MM.1S (cell line): ENCODE measurements at regions not wholly inside any gene's neighbourhood (a gene's known extent, or its start where the extent isn't known, plus 50 kb on each side); places are given as distances from the start of the nearest gene placed in this dataset.

ENCODE experiments used
- DNase-seq: peaks from one replicate; pipeline ENCODE4 v3.0.0-alpha.2; 2015
- H2AFZ ChIP-seq: fragments of 300-600 bp; sonication (generic); 2 replicates; pipeline ENCODE4 v1.6.0; 2016; ENCODE audit warnings: antibody characterized with exemption, low read length
- H3F3A ChIP-seq: fragments of 300-600 bp; sonication (generic); 2 replicates; pipeline ENCODE4 v1.6.1; 2016; ENCODE audit warnings: mild to moderate bottlenecking, antibody characterized with exemption, low read length, moderate library complexity, mixed read lengths; ENCODE audit not compliant: insufficient read depth
- H3K27ac ChIP-seq: fragments of 300-600 bp; sonication (generic); 2 replicates; pipeline ENCODE4 v1.5.1; 2016; ENCODE audit warnings: mild to moderate bottlenecking, low read length
- H3K27me3 ChIP-seq: fragments of 300-600 bp; sonication (generic); replicated peaks from 2 replicates; pipeline ENCODE4 v1.6.0; 2016; ENCODE audit warnings: low read length; ENCODE audit not compliant: insufficient read depth
- H3K36me3 ChIP-seq: fragments of 300-600 bp; sonication (generic); replicated peaks from 2 replicates; pipeline ENCODE4 v1.6.1; 2016; ENCODE audit warnings: mild to moderate bottlenecking, low read length, mixed read lengths; ENCODE audit not compliant: insufficient read depth
- H3K4me1 ChIP-seq: fragments of 300-600 bp; sonication (generic); 2 replicates; pipeline ENCODE4 v1.6.1; 2016; ENCODE audit warnings: low read length, mixed read lengths
- H3K4me2 ChIP-seq: fragments of 300-600 bp; sonication (generic); 2 replicates; pipeline ENCODE4 v1.6.0; 2016; ENCODE audit warnings: low read depth, low read length
- H3K4me3 ChIP-seq: fragments of 300-600 bp; sonication (generic); 2 replicates; pipeline ENCODE4 v1.5.1; 2016; ENCODE audit warnings: low read length, mixed read lengths
- H3K79me2 ChIP-seq: fragments of 300-600 bp; sonication (generic); 2 replicates; pipeline ENCODE4 v1.6.1; 2016; ENCODE audit warnings: mixed run types, low read length, mixed read lengths
- H3K9ac ChIP-seq: fragments of 300-600 bp; sonication (generic); 2 replicates; pipeline ENCODE4 v1.6.1; 2016; ENCODE audit warnings: low read length, mixed read lengths
- H3K9me2 ChIP-seq: fragments of 300-600 bp; sonication (generic); replicated peaks from 2 replicates; pipeline ENCODE4 v1.6.1; 2016; ENCODE audit warnings: mild to moderate bottlenecking, low read length, mixed read lengths; ENCODE audit not compliant: insufficient read depth
- H3K9me3 ChIP-seq: fragments of 300-600 bp; sonication (generic); replicated peaks from 2 replicates; pipeline ENCODE4 v1.6.1; 2016; ENCODE audit warnings: mild to moderate bottlenecking, low read length, mixed read lengths; ENCODE audit not compliant: insufficient read depth
- H4K20me1 ChIP-seq: fragments of 300-600 bp; sonication (generic); 2 replicates; pipeline ENCODE4 v1.6.1; 2016; ENCODE audit warnings: mild to moderate bottlenecking, low read length, moderate library complexity, mixed read lengths; ENCODE audit not compliant: insufficient read depth
- EZH2 ChIP-seq: fragments of 300-600 bp; sonication (generic); optimal IDR thresholded peaks from 2 replicates; pipeline ENCODE3; 2017; ENCODE audit warnings: low read depth, mild to moderate bottlenecking, antibody characterized with exemption, low read length, mixed read lengths
- EZH2phosphoT487 ChIP-seq: fragments of 300-600 bp; sonication (generic); IDR thresholded peaks from 2 replicates; pipeline ENCODE4 v1.6.1; 2018; ENCODE audit warnings: antibody characterized with exemption, low read length
- TF ChIP-seq, protein P1 (sequence below): fragments of 300-600 bp; sonication (generic); IDR thresholded peaks from 2 replicates; pipeline ENCODE4 v1.5.1; 2016; ENCODE audit warnings: antibody characterized with exemption, low read length, mixed read lengths

DNA sequence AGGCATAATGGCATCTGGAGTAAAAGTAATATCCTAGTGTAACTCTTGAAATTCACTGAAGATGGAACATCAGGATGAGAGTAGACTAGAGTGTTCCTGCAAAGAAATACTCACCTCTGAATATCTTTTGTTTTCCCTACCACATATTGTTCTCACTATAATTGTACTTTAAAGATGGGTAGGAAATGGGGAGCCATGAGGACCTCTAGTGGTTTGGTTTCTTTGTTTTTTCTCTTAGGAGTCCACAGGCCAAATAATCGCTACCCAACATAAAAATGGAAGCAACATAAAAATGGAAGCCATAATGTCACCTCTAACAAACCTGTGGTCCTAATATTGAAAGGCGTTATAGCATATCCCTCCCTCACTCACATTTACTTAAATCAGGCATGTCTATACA, 2375.8 kb downstream of the MAT2B start:
- no peaks in the 10 kb centered on the region for H3K9me3 ChIP-seq
- H3K79me2 ChIP-seq = no peaks in the 10 kb centered on the region
- no peak overlapping the region for H3K4me2 ChIP-seq
- no peaks in the 10 kb centered on the region for H3K36me3 ChIP-seq
- no peak overlapping the region for H2AFZ ChIP-seq
- no peaks in the 10 kb centered on the region for H3K9me2 ChIP-seq
- H3K9ac ChIP-seq = no peak overlapping the region
- no peaks in the 10 kb centered on the region for H4K20me1 ChIP-seq
- H3K4me3 ChIP-seq = no peak overlapping the region
- H3F3A ChIP-seq = no peaks in the 10 kb centered on the region
- peak; percentile 14 for DNase-seq
- H3K4me1 ChIP-seq = peaks cover 10% of the 10 kb centered on the region
- no peaks in the 10 kb centered on the region for H3K27me3 ChIP-seq
- no peak overlapping the region for H3K27ac ChIP-seq
- TF ChIP-seq, protein P1, sequence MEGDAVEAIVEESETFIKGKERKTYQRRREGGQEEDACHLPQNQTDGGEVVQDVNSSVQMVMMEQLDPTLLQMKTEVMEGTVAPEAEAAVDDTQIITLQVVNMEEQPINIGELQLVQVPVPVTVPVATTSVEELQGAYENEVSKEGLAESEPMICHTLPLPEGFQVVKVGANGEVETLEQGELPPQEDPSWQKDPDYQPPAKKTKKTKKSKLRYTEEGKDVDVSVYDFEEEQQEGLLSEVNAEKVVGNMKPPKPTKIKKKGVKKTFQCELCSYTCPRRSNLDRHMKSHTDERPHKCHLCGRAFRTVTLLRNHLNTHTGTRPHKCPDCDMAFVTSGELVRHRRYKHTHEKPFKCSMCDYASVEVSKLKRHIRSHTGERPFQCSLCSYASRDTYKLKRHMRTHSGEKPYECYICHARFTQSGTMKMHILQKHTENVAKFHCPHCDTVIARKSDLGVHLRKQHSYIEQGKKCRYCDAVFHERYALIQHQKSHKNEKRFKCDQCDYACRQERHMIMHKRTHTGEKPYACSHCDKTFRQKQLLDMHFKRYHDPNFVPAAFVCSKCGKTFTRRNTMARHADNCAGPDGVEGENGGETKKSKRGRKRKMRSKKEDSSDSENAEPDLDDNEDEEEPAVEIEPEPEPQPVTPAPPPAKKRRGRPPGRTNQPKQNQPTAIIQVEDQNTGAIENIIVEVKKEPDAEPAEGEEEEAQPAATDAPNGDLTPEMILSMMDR = peak; percentile 15; the same call in 1 of the 2 replicates
- no peak for TF ChIP-seq EZH2

DNA sequence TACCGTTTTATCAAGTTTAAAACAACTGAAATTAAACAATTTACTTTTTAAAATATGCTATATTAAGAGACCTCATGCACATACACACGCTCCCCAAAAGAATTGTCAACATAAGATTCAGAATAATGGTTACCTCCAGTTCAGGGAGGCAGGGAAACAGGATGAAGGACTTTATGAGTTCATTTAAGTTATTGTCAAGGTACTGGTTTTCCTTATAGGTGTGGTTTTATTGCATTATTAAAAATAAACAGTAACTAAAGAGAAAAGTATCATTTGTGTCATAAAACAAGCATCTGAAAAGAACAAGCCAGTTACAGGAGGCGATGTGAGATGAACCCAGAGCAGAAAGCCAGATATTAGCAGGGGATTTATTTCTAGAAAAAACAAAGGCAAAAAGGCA, 2376.7 kb downstream of the MAT2B start:
- Histone ChIP-seq H3K27ac (no peak overlapping the region), H3K9me2 (no peaks in the 10 kb centered on the region), H3K4me3 (no peak overlapping the region), H3K9ac (no peak overlapping the region), H2AFZ (no peak overlapping the region), H3K9me3 (no peaks in the 10 kb centered on the region), H3K4me2 (no peak overlapping the region), H3K79me2 (no peaks in the 10 kb centered on the region), H3K36me3 (no peaks in the 10 kb centered on the region), H4K20me1 (no peaks in the 10 kb centered on the region), H3F3A (no peaks in the 10 kb centered on the region), H3K27me3 (no peaks in the 10 kb centered on the region), H3K4me1 (peaks cover 2% of the 10 kb centered on the region)
- no peak for DNase-seq
- TF ChIP-seq EZH2 (no peak), EZH2phosphoT487 (no peak)
- TF ChIP-seq, protein P1 = no peak

DNA sequence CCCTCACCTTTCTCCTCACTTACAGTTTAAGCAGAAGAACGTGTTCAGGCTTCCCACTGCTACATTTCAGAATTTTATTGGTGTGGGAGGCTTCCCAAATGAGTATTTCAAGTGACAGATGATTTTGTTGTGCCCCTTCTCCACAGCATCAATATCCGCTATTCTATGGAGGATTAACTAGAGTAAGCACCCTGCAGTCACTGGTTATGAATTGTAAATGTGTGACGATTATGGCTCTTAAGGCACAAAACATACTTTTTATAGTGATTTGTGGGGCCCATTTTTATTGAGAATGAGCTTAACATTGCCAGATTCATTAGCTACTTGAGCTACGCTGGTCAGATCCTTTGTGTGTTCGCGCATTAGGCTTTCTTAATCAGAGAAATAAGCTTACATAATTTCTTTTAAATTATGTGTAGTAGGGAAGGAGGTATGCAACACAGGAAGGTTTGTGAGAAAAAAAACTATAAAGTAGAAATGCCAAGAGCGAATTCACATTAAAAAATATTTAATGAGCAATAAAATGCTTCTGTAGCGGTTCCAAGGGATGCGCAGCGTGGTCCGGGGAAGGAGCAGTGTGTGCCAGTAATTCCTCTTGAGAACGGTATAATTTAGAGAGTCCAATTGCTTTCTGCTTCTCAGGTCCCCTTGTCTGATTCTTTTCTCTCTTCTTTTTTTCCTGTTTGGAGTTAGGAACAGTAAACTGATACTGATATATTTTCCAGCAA, 2380.4 kb downstream of the MAT2B start:
- no peaks in the 10 kb centered on the region for H4K20me1 ChIP-seq
- no peaks in the 10 kb centered on the region for H3F3A ChIP-seq
- TF ChIP-seq, protein P1 = no peak
- TF ChIP-seq EZH2phosphoT487 (no peak), EZH2 (no peak)
- no peak for DNase-seq
- H3K4me1 ChIP-seq = no peaks in the 10 kb centered on the region
- H3K79me2 ChIP-seq = no peaks in the 10 kb centered on the region
- no peak overlapping the region for H2AFZ ChIP-seq
- H3K9ac ChIP-seq = no peak overlapping the region
- no peaks in the 10 kb centered on the region for H3K27me3 ChIP-seq
- H3K9me2 ChIP-seq = no peaks in the 10 kb centered on the region
- no peak overlapping the region for H3K4me2 ChIP-seq
- H3K9me3 ChIP-seq = no peaks in the 10 kb centered on the region
- no peak overlapping the region for H3K27ac ChIP-seq
- H3K4me3 ChIP-seq = no peak overlapping the region
- H3K36me3 ChIP-seq = no peaks in the 10 kb centered on the region
